Mesenchymal stem cell (in vitro differentiated cells and primary cell): ENCODE measurements at regions not wholly inside any gene's neighbourhood (a gene's known extent, or its start where the extent isn't known, plus 50 kb on each side); places are given as distances from the start of the nearest gene placed in this dataset.

ENCODE experiments used
- DNase-seq: peaks from one replicate; pipeline ENCODE4 v3.0.0-alpha.2; 2013
- H2AFZ ChIP-seq: one replicate; pipeline ENCODE4 v1.6.1; 2013; ENCODE audit warnings: low read depth, mild to moderate bottlenecking, control low read depth, inconsistent platforms, low read length, moderate library complexity
- H2AK5ac ChIP-seq: 2 replicates; pipeline ENCODE4 v1.6.1; 2013; ENCODE audit warnings: low read length, moderate library complexity, mild to moderate bottlenecking, inconsistent platforms; ENCODE audit not compliant: severe bottlenecking
- H2BK120ac ChIP-seq: one replicate; pipeline ENCODE4 v1.6.1; 2013; ENCODE audit warnings: low read depth, mild to moderate bottlenecking, inconsistent platforms, low read length, moderate library complexity
- H2BK12ac ChIP-seq, 2 experiments: one replicate each; pipeline ENCODE4 v1.6.1; 2013; ENCODE audit warnings: inconsistent platforms in 2 of 2, low read length in 2 of 2, mild to moderate bottlenecking in 2 of 2, moderate library complexity in 2 of 2, control low read depth in 1 of 2
- H2BK15ac ChIP-seq: one replicate; pipeline ENCODE4 v1.6.1; 2013; ENCODE audit warnings: mild to moderate bottlenecking, low read depth, inconsistent platforms; ENCODE audit not compliant: poor library complexity, severe bottlenecking
- H2BK5ac ChIP-seq: 2 replicates; pipeline ENCODE4 v1.6.1; 2013; ENCODE audit warnings: low read depth, mild to moderate bottlenecking, low read length, control low read depth, inconsistent platforms; ENCODE audit not compliant: poor library complexity, severe bottlenecking
- H3K14ac ChIP-seq, 2 experiments: one replicate each; pipeline ENCODE4 v1.6.1; 2013; ENCODE audit warnings: inconsistent platforms in 2 of 2, low read length in 2 of 2, control low read depth in 1 of 2, mild to moderate bottlenecking in 1 of 2, moderate library complexity in 1 of 2
- H3K18ac ChIP-seq, 2 experiments: one replicate each; pipeline ENCODE4 v1.6.1; 2013; ENCODE audit warnings: inconsistent platforms in 2 of 2, low read length in 2 of 2, control low read depth in 1 of 2, low read depth in 1 of 2, mild to moderate bottlenecking in 1 of 2
- H3K23ac ChIP-seq, 2 experiments: one replicate each; pipeline ENCODE4 v1.6.1; 2013; ENCODE audit warnings: inconsistent platforms in 2 of 2, low read length in 2 of 2, mild to moderate bottlenecking in 2 of 2, moderate library complexity in 2 of 2, control low read depth in 1 of 2
- H3K27ac ChIP-seq: 2 replicates; pipeline ENCODE4 v1.5.1; 2013; ENCODE audit warnings: mild to moderate bottlenecking, moderate library complexity, low read length, control low read depth, inconsistent platforms; ENCODE audit not compliant: poor library complexity, severe bottlenecking
- H3K27me3 ChIP-seq, 2 experiments: 2 replicates each; pipeline versions ENCODE4 v1.6.1 to v1.7.0; 2013; ENCODE audit warnings: low read length in 2 of 2, mild to moderate bottlenecking in 2 of 2, moderate library complexity in 2 of 2, control low read depth in 1 of 2, inconsistent platforms in 1 of 2; ENCODE audit not compliant: control insufficient read depth in 1 of 2, insufficient read depth in 1 of 2
- H3K36me3 ChIP-seq, 2 experiments: 2 replicates each; pipeline versions ENCODE4 v1.6.1 to v1.7.0; 2013; ENCODE audit warnings: low read length in 2 of 2, control low read depth in 1 of 2, inconsistent platforms in 1 of 2, low read depth in 1 of 2, mild to moderate bottlenecking in 1 of 2; ENCODE audit not compliant: insufficient read depth in 2 of 2, control insufficient read depth in 1 of 2
- H3K4ac ChIP-seq, 2 experiments: one replicate each; pipeline ENCODE4 v1.6.1; 2013; ENCODE audit warnings: inconsistent platforms in 2 of 2, low read length in 2 of 2, mild to moderate bottlenecking in 2 of 2, moderate library complexity in 2 of 2, control low read depth in 1 of 2, low read depth in 1 of 2
- H3K4me1 ChIP-seq: 2 replicates; pipeline ENCODE4 v1.6.1; 2013; ENCODE audit warnings: low read depth, low read length, control low read depth; ENCODE audit not compliant: control insufficient read depth, insufficient read depth
- H3K4me2 ChIP-seq: 2 replicates; pipeline ENCODE4 v1.6.1; 2013; ENCODE audit warnings: low read length, mild to moderate bottlenecking, inconsistent platforms; ENCODE audit not compliant: poor library complexity, severe bottlenecking
- H3K4me3 ChIP-seq, 2 experiments: 2 replicates each; pipeline versions ENCODE4 v1.5.1 to v1.7.0; 2013; ENCODE audit warnings: low read length in 2 of 2, mild to moderate bottlenecking in 2 of 2, control low read depth in 1 of 2, low read depth in 1 of 2; ENCODE audit not compliant: insufficient read depth in 1 of 2
- H3K79me1 ChIP-seq: replicated peaks from 2 replicates; pipeline ENCODE4 v1.6.1; 2013; ENCODE audit warnings: mild to moderate bottlenecking, control low read depth, low read length, inconsistent platforms; ENCODE audit not compliant: poor library complexity, severe bottlenecking
- H3K9ac ChIP-seq: 2 replicates; pipeline ENCODE4 v1.7.0; 2013; ENCODE audit warnings: mild to moderate bottlenecking, low read length, moderate library complexity
- H3K9me3 ChIP-seq: 2 replicates; pipeline ENCODE4 v1.7.0; 2013; ENCODE audit warnings: mild to moderate bottlenecking, low read length; ENCODE audit not compliant: control insufficient read depth
- H4K8ac ChIP-seq: one replicate; pipeline ENCODE4 v1.6.1; 2013; ENCODE audit warnings: inconsistent platforms, mild to moderate bottlenecking, low read length, moderate library complexity
- H4K91ac ChIP-seq: one replicate; pipeline ENCODE4 v1.6.1; 2013; ENCODE audit warnings: mild to moderate bottlenecking, low read length, inconsistent platforms
- WGBS: methylation state at CpG from one replicate; pipeline ENCODE4 v1.1.7; 2013; ENCODE audit warnings: mixed read lengths; 5-methylcytosine and 5-hydroxymethylcytosine counted together

- Histone ChIP-seq H2AK5ac (no peak overlapping the region), H3K27me3 (no peaks in the 10 kb centered on the region), H3K9ac (no peak overlapping the region), H3K4ac (no peak overlapping the region), H2BK120ac (no peak overlapping the region), H3K4me2 (no peak overlapping the region), H3K79me1 (no peaks in the 10 kb centered on the region), H3K9me3 (no peaks in the 10 kb centered on the region), H2AFZ (no peak overlapping the region), H2BK5ac (no peak overlapping the region), H3K4me1 (no peaks in the 10 kb centered on the region), H3K4me3 (no peak overlapping the region), H4K91ac (no peak overlapping the region), H2BK12ac (no peak overlapping the region), H3K14ac (no peak overlapping the region), H3K18ac (no peak overlapping the region), H3K27ac (no peak overlapping the region), H4K8ac (no peak overlapping the region), H3K36me3 (no peaks in the 10 kb centered on the region), H3K23ac (no peak overlapping the region), H2BK15ac (no peak overlapping the region)
- 100% methylated on average over 1 of the region's 1 CpG for WGBS
- no peak for DNase-seq
Measured at GRCh38 chr2:180733330-180733729, 247.1 kb upstream of the UBE2E3 start.

- no peak overlapping the region for H2AK5ac ChIP-seq
- WGBS: 96% methylated on average over 3 of the region's 3 CpGs
Measured at GRCh38 chr2:180732337-180732736, 248.1 kb upstream of the UBE2E3 start.

GRCh38 chr2:180730976-180731375 is 249.4 kb upstream of the UBE2E3 start:
- Histone ChIP-seq H3K9ac (no peak overlapping the region), H3K27me3 (no peaks in the 10 kb centered on the region), H3K23ac (no peak overlapping the region), H3K4ac (no peak overlapping the region), H3K4me3 (no peak overlapping the region), H2BK5ac (no peak overlapping the region), H2BK120ac (no peak overlapping the region), H2AFZ (no peak overlapping the region), H4K91ac (no peak overlapping the region), H3K18ac (no peak overlapping the region), H2BK15ac (no peak overlapping the region), H3K4me2 (no peak overlapping the region), H4K8ac (no peak overlapping the region), H2AK5ac (peak overlapping the region; percentile 89), H3K79me1 (no peaks in the 10 kb centered on the region), H3K4me1 (no peaks in the 10 kb centered on the region), H3K36me3 (no peaks in the 10 kb centered on the region), H3K27ac (no peak overlapping the region), H3K9me3 (no peaks in the 10 kb centered on the region), H2BK12ac (no peak overlapping the region), H3K14ac (no peak overlapping the region)
- no peak for DNase-seq
- 92% methylated on average over 2 of the region's 2 CpGs for WGBS

More at GRCh38 chr2:180732337-180732736, 248.1 kb upstream of the UBE2E3 start:
- Histone ChIP-seq H3K27ac (no peak overlapping the region), H3K9ac (no peak overlapping the region), H4K91ac (no peak overlapping the region), H3K14ac (no peak overlapping the region), H3K36me3 (no peaks in the 10 kb centered on the region), H2BK120ac (no peak overlapping the region), H2BK12ac (no peak overlapping the region), H3K18ac (no peak overlapping the region), H3K27me3 (no peaks in the 10 kb centered on the region), H3K4ac (no peak overlapping the region), H2BK5ac (no peak overlapping the region), H3K4me3 (no peak overlapping the region), H4K8ac (no peak overlapping the region), H3K79me1 (no peaks in the 10 kb centered on the region), H2AFZ (no peak overlapping the region), H3K9me3 (no peaks in the 10 kb centered on the region), H2BK15ac (no peak overlapping the region), H3K4me1 (no peaks in the 10 kb centered on the region), H3K23ac (no peak overlapping the region), H3K4me2 (no peak overlapping the region)
- DNase-seq: no peak

GRCh38 chr2:180728928-180729559 is 251.4 kb upstream of the UBE2E3 start:
- peak; percentile 93 for DNase-seq
- Histone ChIP-seq H3K4me2 (no peak overlapping the region), H2AFZ (no peak overlapping the region), H3K4me3 (no peak overlapping the region), H3K9me3 (no peaks in the 10 kb centered on the region), H3K18ac (no peak overlapping the region), H4K8ac (no peak overlapping the region), H3K4me1 (no peaks in the 10 kb centered on the region), H3K23ac (no peak overlapping the region), H2BK15ac (no peak overlapping the region), H2BK5ac (no peak overlapping the region), H2BK12ac (no peak overlapping the region), H3K27me3 (no peaks in the 10 kb centered on the region), H3K9ac (peak overlapping the region; percentile 56), H4K91ac (no peak overlapping the region), H3K36me3 (no peaks in the 10 kb centered on the region), H2BK120ac (no peak overlapping the region), H3K14ac (no peak overlapping the region), H3K79me1 (no peaks in the 10 kb centered on the region), H2AK5ac (no peak overlapping the region), H3K4ac (no peak overlapping the region), H3K27ac (peak overlapping the region; percentile 12)
- no CpG with 5 or more reads among the region's 2 CpGs for WGBS
